A673 (cell line): ENCODE measurements at regions not wholly inside any gene's neighbourhood (a gene's known extent, or its start where the extent isn't known, plus 50 kb on each side); places are given as distances from the start of the nearest gene placed in this dataset.

ENCODE experiments used
- EZH2 ChIP-seq: fragments of 200-600 bp; sonication (generic); IDR thresholded peaks from 2 replicates; pipeline ENCODE4 v1.6.1; 2017; ENCODE audit warnings: borderline replicate concordance, low read depth, mild to moderate bottlenecking, mixed read lengths, antibody characterized with exemption, low read length; ENCODE audit not compliant: poor library complexity, severe bottlenecking
- TF ChIP-seq, protein P1 (sequence below): fragments of 300-800, 200-600 bp; sonication (generic); conservative IDR thresholded peaks from 2 replicates; pipeline ENCODE4 v1.5.1; 2017; ENCODE audit warnings: low read depth, mild to moderate bottlenecking, antibody characterized with exemption, low read length, moderate library complexity, mixed read lengths

DNA sequence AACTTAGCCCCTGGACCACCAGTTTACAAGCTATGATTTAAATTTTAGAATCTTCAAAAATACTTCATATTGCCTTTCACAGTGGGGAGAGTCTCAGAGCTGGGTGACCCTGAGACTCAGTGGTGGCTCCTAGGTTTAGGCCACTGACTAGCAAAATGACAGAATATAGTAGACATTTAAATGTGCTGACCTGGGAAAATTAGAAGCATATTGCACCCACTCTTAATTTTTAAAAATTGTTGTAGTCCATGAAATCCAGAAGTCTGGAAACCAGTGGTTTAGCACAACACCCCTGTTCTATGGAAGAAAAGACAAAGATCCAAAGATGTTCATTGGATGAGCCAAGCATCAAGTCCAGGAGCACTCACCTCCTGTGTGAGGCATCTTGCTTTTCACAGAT, 75.0 kb upstream of the PAPPA start:
- TF ChIP-seq, protein P1, sequence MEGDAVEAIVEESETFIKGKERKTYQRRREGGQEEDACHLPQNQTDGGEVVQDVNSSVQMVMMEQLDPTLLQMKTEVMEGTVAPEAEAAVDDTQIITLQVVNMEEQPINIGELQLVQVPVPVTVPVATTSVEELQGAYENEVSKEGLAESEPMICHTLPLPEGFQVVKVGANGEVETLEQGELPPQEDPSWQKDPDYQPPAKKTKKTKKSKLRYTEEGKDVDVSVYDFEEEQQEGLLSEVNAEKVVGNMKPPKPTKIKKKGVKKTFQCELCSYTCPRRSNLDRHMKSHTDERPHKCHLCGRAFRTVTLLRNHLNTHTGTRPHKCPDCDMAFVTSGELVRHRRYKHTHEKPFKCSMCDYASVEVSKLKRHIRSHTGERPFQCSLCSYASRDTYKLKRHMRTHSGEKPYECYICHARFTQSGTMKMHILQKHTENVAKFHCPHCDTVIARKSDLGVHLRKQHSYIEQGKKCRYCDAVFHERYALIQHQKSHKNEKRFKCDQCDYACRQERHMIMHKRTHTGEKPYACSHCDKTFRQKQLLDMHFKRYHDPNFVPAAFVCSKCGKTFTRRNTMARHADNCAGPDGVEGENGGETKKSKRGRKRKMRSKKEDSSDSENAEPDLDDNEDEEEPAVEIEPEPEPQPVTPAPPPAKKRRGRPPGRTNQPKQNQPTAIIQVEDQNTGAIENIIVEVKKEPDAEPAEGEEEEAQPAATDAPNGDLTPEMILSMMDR = no peak
- TF ChIP-seq EZH2 = no peak
